Fibroblast of lung (primary cell): ENCODE measurements at regions not wholly inside any gene's neighbourhood (a gene's known extent, or its start where the extent isn't known, plus 50 kb on each side); places are given as distances from the start of the nearest gene placed in this dataset.

Experiments
- DNase-seq, 2 donors: peaks; one replicate each; pipeline versions ENCODE4 v3.0.0 to v3.0.0-alpha.2; 2010; ENCODE audit warnings: low read depth in 2 of 2
- H2AFZ ChIP-seq: 2 replicates; pipeline ENCODE4 v1.5.1; 2012; ENCODE audit warnings: low read length, control low read depth, inconsistent platforms
- H3K27ac ChIP-seq: 2 replicates; pipeline ENCODE4 v1.5.1; 2011; ENCODE audit warnings: low read length, control low read depth; ENCODE audit not compliant: insufficient read depth
- H3K27me3 ChIP-seq: 2 replicates; pipeline ENCODE4 v1.5.1; 2011; ENCODE audit warnings: mild to moderate bottlenecking, low read length; ENCODE audit not compliant: control insufficient read depth, insufficient read depth
- H3K36me3 ChIP-seq: 2 replicates; pipeline ENCODE4 v1.5.1; 2011; ENCODE audit warnings: low read length; ENCODE audit not compliant: control insufficient read depth, insufficient read depth
- H3K4me1 ChIP-seq: 2 replicates; pipeline ENCODE4 v1.5.1; 2011; ENCODE audit warnings: low read length; ENCODE audit not compliant: control insufficient read depth, insufficient read depth; ENCODE audit errors: extremely low read depth
- H3K4me2 ChIP-seq: 2 replicates; pipeline ENCODE4 v1.5.1; 2011; ENCODE audit warnings: low read length, control low read depth; ENCODE audit not compliant: insufficient read depth; ENCODE audit errors: extremely low read depth
- H3K4me3 ChIP-seq, 4 experiments: fragments of 200-600 bp in 1 of 4; sonication (generic) in 1 of 4; replicated peaks in 1 of 4; 2 replicates each; pipeline ENCODE4 v1.5.1; 2011 to 2016; ENCODE audit warnings: low read length in 4 of 4, low read depth in 3 of 4, mild to moderate bottlenecking in 3 of 4, control low read depth in 2 of 4, inconsistent platforms in 1 of 4, mixed read lengths in 1 of 4; ENCODE audit not compliant: insufficient read depth in 1 of 4; ENCODE audit errors: control extremely low read depth in 1 of 4
- H3K79me2 ChIP-seq: 2 replicates; pipeline ENCODE4 v1.5.1; 2012; ENCODE audit warnings: mild to moderate bottlenecking, low read length, inconsistent platforms; ENCODE audit not compliant: control insufficient read depth, insufficient read depth
- H3K9ac ChIP-seq: 2 replicates; pipeline ENCODE4 v1.5.1; 2011; ENCODE audit warnings: mild to moderate bottlenecking, low read length, control low read depth; ENCODE audit not compliant: insufficient read depth
- H3K9me3 ChIP-seq: 2 replicates; pipeline ENCODE4 v1.5.1; 2012; ENCODE audit warnings: low read depth, low read length; ENCODE audit not compliant: control insufficient read depth, insufficient read depth
- H4K20me1 ChIP-seq: 2 replicates; pipeline ENCODE4 v1.5.1; 2011; ENCODE audit warnings: low read length; ENCODE audit not compliant: control insufficient read depth, insufficient read depth; ENCODE audit errors: extremely low read depth
- EZH2 ChIP-seq: IDR thresholded peaks from 2 replicates; pipeline ENCODE4 v1.5.1; 2012; ENCODE audit warnings: low read length, control low read depth, mild to moderate bottlenecking; ENCODE audit errors: missing control alignments
- TF ChIP-seq, protein P1 (sequence below), 2 donors: IDR thresholded peaks in 1 of 2; conservative IDR thresholded peaks in 1 of 2; 1 replicate in 1 of 2; 2 replicates in 1 of 2; pipeline ENCODE4 v1.5.1; 2011 to 2012; ENCODE audit warnings: low read length in 2 of 2, control low read depth in 1 of 2, inconsistent platforms in 1 of 2, low read depth in 1 of 2, mild to moderate bottlenecking in 1 of 2

DNA sequence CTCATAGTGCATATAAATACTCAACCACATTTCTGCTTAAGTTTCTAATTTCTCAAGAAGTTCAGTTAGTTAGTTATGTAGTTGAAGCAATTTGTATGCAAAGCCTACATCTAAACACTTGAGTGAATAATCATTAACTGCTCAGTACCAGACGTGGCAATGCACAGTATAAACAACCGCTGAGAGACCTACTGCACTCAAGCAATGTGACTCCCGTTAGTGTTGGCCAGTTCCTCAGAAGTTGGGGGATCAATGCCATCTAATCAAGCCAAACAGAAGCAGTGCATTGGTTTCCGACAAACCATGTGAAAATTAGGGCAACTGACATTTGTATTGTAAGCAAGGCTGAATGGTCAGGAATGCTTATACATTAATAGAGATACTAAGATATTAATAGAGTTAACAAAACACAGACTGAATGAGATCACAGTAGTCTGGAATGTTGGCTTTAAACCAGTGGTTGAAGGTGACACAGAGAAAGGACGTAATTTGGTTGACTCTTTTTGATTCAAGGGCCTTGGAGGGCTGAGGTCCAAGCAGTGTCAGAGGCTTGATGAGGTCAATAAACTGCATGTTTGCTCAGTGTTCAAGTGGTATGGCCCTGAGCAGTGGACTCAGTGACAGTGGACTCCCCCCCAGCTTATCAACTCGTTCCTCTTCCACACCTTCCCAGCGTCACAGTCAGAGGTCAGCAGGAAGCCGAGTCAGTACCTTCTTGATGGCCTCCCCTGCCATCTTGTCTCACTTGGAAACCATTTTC is 255.5 kb downstream of the CTH start:
- H3K9me3 ChIP-seq: no peaks in the 10 kb centered on the region

DNA sequence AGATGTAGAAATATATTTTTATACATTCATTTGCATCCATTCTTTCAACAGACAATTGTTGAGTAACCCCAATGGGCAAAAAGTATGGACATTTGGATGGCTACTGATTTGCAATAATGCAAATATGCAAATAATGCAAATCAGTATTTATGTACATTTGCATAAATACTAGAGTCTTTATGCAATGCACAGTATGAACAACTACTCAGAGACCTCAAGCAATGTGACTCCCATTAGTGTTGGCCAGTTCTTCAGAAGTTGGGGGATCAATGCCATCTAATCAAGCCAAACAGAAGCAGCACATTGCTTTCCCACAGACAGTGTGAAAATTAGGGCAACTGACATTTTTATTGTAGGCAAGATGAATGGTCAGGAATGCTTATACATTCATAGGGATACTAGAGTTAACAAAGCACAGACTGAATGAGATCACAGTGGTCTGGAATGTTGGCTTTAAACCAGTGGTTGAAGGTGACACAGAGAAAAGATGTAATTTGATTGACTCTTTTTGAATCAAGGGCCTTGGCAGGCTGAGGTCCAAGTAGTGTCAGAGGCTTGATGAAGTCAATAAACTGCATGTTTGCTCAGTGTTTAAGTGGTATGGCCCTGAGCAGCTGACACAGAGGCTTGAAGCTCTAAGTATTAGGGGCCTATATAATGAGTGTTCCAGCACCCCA is 256.6 kb downstream of the CTH start:
- no peak overlapping the region for H3K9ac ChIP-seq
- H3K4me3 ChIP-seq: no peak overlapping the region
- H3K27ac ChIP-seq: no peak overlapping the region
- no peak for DNase-seq
- TF ChIP-seq, protein P1, sequence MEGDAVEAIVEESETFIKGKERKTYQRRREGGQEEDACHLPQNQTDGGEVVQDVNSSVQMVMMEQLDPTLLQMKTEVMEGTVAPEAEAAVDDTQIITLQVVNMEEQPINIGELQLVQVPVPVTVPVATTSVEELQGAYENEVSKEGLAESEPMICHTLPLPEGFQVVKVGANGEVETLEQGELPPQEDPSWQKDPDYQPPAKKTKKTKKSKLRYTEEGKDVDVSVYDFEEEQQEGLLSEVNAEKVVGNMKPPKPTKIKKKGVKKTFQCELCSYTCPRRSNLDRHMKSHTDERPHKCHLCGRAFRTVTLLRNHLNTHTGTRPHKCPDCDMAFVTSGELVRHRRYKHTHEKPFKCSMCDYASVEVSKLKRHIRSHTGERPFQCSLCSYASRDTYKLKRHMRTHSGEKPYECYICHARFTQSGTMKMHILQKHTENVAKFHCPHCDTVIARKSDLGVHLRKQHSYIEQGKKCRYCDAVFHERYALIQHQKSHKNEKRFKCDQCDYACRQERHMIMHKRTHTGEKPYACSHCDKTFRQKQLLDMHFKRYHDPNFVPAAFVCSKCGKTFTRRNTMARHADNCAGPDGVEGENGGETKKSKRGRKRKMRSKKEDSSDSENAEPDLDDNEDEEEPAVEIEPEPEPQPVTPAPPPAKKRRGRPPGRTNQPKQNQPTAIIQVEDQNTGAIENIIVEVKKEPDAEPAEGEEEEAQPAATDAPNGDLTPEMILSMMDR (conservative IDR thresholded peaks at IDR 0.05 in 1 of 2, IDR thresholded peaks at IDR 0.05 in 1 of 2; ENCODE audit: low read depth in 1 of 2, low read length in 2 of 2): no peak
- TF ChIP-seq EZH2: no peak
- no peak overlapping the region for H2AFZ ChIP-seq
- no peak overlapping the region for H3K4me2 ChIP-seq
- no peaks in the 10 kb centered on the region for H3K4me1 ChIP-seq
- H3K27me3 ChIP-seq: no peaks in the 10 kb centered on the region
- no peaks in the 10 kb centered on the region for H3K9me3 ChIP-seq
- no peaks in the 10 kb centered on the region for H3K79me2 ChIP-seq
- no peaks in the 10 kb centered on the region for H3K36me3 ChIP-seq
- H4K20me1 ChIP-seq: no peaks in the 10 kb centered on the region

More for the DNA sequence above, 255.5 kb downstream of the CTH start:
- Histone ChIP-seq H3K27me3 (no peaks in the 10 kb centered on the region), H3K4me1 (no peaks in the 10 kb centered on the region), H3K79me2 (no peaks in the 10 kb centered on the region), H3K9ac (no peak overlapping the region), H4K20me1 (no peaks in the 10 kb centered on the region), H3K27ac (no peak overlapping the region), H3K4me3 (no peak overlapping the region), H2AFZ (no peak overlapping the region), H3K36me3 (no peaks in the 10 kb centered on the region), H3K4me2 (no peak overlapping the region)
- DNase-seq: no peak
- TF ChIP-seq, protein P1 (conservative IDR thresholded peaks at IDR 0.05 in 1 of 2, IDR thresholded peaks at IDR 0.05 in 1 of 2; ENCODE audit: low read depth in 1 of 2, low read length in 2 of 2): no peak
- TF ChIP-seq EZH2: no peak

DNA sequence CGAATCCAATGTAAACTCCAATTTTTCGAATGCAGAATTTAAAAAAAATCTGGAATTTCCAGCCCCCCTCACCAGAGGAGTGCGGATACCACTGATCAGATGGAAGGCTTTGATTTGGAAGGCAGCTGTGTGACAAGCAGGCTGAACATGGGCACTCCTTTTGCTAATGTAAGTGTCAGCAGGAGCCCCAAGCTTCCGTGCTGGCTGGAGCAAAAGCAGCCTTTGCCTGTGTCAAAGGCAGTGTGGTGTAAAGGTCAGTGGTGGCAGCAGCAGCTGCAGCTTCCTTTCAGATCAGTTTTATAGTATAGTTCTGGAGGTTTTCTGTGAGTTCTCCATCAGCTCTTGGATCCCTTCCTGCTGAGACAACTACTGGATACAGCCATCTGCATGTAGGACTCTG is 259.9 kb downstream of the CTH start:
- Histone ChIP-seq H3K9me3 (no peaks in the 10 kb centered on the region), H3K4me1 (no peaks in the 10 kb centered on the region), H3K36me3 (no peaks in the 10 kb centered on the region), H3K79me2 (no peaks in the 10 kb centered on the region), H3K27me3 (no peaks in the 10 kb centered on the region), H3K4me2 (no peak overlapping the region), H3K27ac (no peak overlapping the region), H3K4me3 (no peak overlapping the region), H3K9ac (no peak overlapping the region), H2AFZ (no peak overlapping the region), H4K20me1 (no peaks in the 10 kb centered on the region)
- TF ChIP-seq, protein P1 (conservative IDR thresholded peaks at IDR 0.05 in 1 of 2, IDR thresholded peaks at IDR 0.05 in 1 of 2; ENCODE audit: low read depth in 1 of 2, low read length in 2 of 2): no peak
- TF ChIP-seq EZH2: no peak
- DNase-seq: no peak
